WTC11 (cell line): ENCODE measurements at regions not wholly inside any gene's neighbourhood (a gene's known extent, or its start where the extent isn't known, plus 50 kb on each side); places are given as distances from the start of the nearest gene placed in this dataset.

ENCODE experiments used
- ATAC-seq: fragments of 200-7000 bp; cut with Tn5 transposase; 2 replicates; pipeline ENCODE4 v1.10.0; 2021; ENCODE audit warnings: mild to moderate bottlenecking, moderate library complexity
- CTCF ChIA-PET: fragments of 300-600 bp; sonication (Branson Sonifier 250); formaldehyde crosslinking; loops from one replicate; lab custom pipeline; 2021; ENCODE audit warnings: antibody characterized with exemption; lab: Charles Lee
- POLR2A ChIA-PET: fragments of 350-600 bp; sonication (Branson Sonifier 250); formaldehyde crosslinking; loops from one replicate; lab custom pipeline; 2021; ENCODE audit warnings: antibody characterized with exemption; lab: Charles Lee
- DNase-seq: peaks from one replicate; pipeline ENCODE4 v3.0.0; 2021; ENCODE audit warnings: low spot score
- H3K27ac Mint-ChIP-seq: 2 replicates; pipeline ENCODE4 v1.8.0; 2021; ENCODE audit warnings: mixed read lengths
- H3K27me3 Mint-ChIP-seq: 2 replicates; pipeline ENCODE4 v1.8.0; 2021; ENCODE audit warnings: low read depth, mild to moderate bottlenecking, moderate library complexity, mixed read lengths
- H3K36me3 Mint-ChIP-seq: 2 replicates; pipeline ENCODE4 v1.8.0; 2021; ENCODE audit warnings: mixed read lengths
- H3K4me1 Mint-ChIP-seq: 2 replicates; pipeline ENCODE4 v1.8.0; 2022; ENCODE audit warnings: mixed read lengths
- H3K4me3 Mint-ChIP-seq: 2 replicates; pipeline ENCODE4 v1.8.0; 2021; ENCODE audit warnings: mild to moderate bottlenecking, moderate library complexity, mixed read lengths
- H3K9me3 Mint-ChIP-seq: 2 replicates; pipeline ENCODE4 v1.8.0; 2021; ENCODE audit warnings: mixed read lengths
- ESRRA ChIP-seq: sonication (generic); formaldehyde crosslinking; IDR thresholded peaks from 2 replicates; pipeline ENCODE4 v1.8.1; 2022; ENCODE audit warnings: mild to moderate bottlenecking, missing genetic modification reagents, borderline replicate concordance
- GRHL2 ChIP-seq: fragments of 250-450 bp; sonication (Bioruptor Pico); IDR thresholded peaks from 2 replicates; pipeline ENCODE4 v1.8.0; 2022; ENCODE audit warnings: mild to moderate bottlenecking, moderate library complexity; ENCODE audit not compliant: insufficient replicate concordance, severe bottlenecking
- GTF2I ChIP-seq: fragments of 250-450 bp; sonication (Bioruptor Pico); conservative IDR thresholded peaks from 2 replicates; pipeline ENCODE4 v1.4.0; 2021; ENCODE audit warnings: mild to moderate bottlenecking
- NFATC4 ChIP-seq: fragments of 250-450 bp; sonication (Bioruptor Pico); IDR thresholded peaks from 2 replicates; pipeline ENCODE4 v1.9.0; 2021; ENCODE audit warnings: mild to moderate bottlenecking
- NR2C2 ChIP-seq: sonication (generic); formaldehyde crosslinking; IDR thresholded peaks from 2 replicates; pipeline ENCODE4 v1.8.0; 2022; ENCODE audit warnings: mild to moderate bottlenecking, missing genetic modification reagents
- SMAD3 ChIP-seq: sonication (generic); formaldehyde crosslinking; IDR thresholded peaks from 2 replicates; pipeline ENCODE4 v1.8.0; 2022; ENCODE audit warnings: missing genetic modification reagents, mild to moderate bottlenecking, borderline replicate concordance
- SP1 ChIP-seq: sonication (generic); formaldehyde crosslinking; conservative IDR thresholded peaks from 2 replicates; pipeline ENCODE4 v1.8.1; 2022; ENCODE audit warnings: missing genetic modification reagents
- TP53 ChIP-seq: sonication (generic); formaldehyde crosslinking; IDR thresholded peaks from 2 replicates; pipeline ENCODE4 v1.8.1; 2023; ENCODE audit warnings: mild to moderate bottlenecking, missing genetic modification reagents
- ZNF121 ChIP-seq: sonication (generic); formaldehyde crosslinking; IDR thresholded peaks from 2 replicates; pipeline ENCODE4 v1.8.0; 2023; ENCODE audit warnings: missing genetic modification reagents
- ZNF219 ChIP-seq: sonication (generic); formaldehyde crosslinking; IDR thresholded peaks from 2 replicates; pipeline ENCODE4 v1.8.0; 2023; ENCODE audit warnings: missing genetic modification reagents, mild to moderate bottlenecking, borderline replicate concordance
- TF ChIP-seq, protein P1 (sequence below): sonication (generic); formaldehyde crosslinking; IDR thresholded peaks from 2 replicates; pipeline ENCODE4 v1.8.1; 2023; ENCODE audit warnings: mild to moderate bottlenecking, missing genetic modification reagents, moderate library complexity
- TF ChIP-seq, protein P2 (sequence below): sonication (generic); formaldehyde crosslinking; conservative IDR thresholded peaks from 2 replicates; pipeline ENCODE4 v1.8.1; 2023; ENCODE audit warnings: mild to moderate bottlenecking, low read depth, missing genetic modification reagents, moderate library complexity
- TF ChIP-seq, protein P3 (sequence below): sonication (generic); formaldehyde crosslinking; IDR thresholded peaks from 2 replicates; pipeline ENCODE4 v1.8.1; 2023; ENCODE audit warnings: mild to moderate bottlenecking, missing genetic modification reagents

DNA sequence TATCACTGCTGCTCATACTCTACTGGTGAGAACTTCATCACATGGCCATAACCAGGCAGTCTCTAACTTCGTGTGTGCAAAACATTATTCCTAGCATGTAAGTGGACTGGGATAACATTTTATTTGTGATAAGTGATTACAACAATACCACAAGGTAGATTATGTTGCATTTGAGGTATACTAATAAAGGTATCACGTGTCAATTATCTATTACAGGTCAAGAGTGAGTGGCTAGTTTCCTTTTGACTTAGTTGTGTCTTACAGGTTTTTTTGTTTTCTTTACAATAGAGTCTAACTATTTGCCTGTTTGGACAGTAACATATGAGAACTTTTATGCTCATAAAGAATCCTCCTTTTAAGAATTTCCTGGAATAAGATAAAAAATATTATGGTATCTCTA, 67.2 kb upstream of the DSC1 start:
- Mint-ChIP-seq H3K27ac (no peak overlapping the region), H3K9me3 (no peaks in the 10 kb centered on the region), H3K27me3 (no peaks in the 10 kb centered on the region), H3K36me3 (no peaks in the 10 kb centered on the region), H3K4me1 (peaks cover 19% of the 10 kb centered on the region), H3K4me3 (no peak overlapping the region)
- ChIA-PET CTCF (no interaction called here), POLR2A (no interaction called here)
- ATAC-seq (no peak), DNase-seq (no peak)
- no peak for TF ChIP-seq GTF2I (CRISPR knock-in tag)
- TF ChIP-seq TP53, result no peak
- no peak for TF ChIP-seq SP1
- no peak for TF ChIP-seq GRHL2
- no peak for TF ChIP-seq NFATC4 (CRISPR knock-in tag)
- TF ChIP-seq ZNF121, result no peak
- no peak for TF ChIP-seq SMAD3
- TF ChIP-seq, protein P1, sequence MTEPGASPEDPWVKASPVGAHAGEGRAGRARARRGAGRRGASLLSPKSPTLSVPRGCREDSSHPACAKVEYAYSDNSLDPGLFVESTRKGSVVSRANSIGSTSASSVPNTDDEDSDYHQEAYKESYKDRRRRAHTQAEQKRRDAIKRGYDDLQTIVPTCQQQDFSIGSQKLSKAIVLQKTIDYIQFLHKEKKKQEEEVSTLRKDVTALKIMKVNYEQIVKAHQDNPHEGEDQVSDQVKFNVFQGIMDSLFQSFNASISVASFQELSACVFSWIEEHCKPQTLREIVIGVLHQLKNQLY (CRISPR knock-in tag), result no peak
- TF ChIP-seq, all 79 proteins: peak for 0

DNA sequence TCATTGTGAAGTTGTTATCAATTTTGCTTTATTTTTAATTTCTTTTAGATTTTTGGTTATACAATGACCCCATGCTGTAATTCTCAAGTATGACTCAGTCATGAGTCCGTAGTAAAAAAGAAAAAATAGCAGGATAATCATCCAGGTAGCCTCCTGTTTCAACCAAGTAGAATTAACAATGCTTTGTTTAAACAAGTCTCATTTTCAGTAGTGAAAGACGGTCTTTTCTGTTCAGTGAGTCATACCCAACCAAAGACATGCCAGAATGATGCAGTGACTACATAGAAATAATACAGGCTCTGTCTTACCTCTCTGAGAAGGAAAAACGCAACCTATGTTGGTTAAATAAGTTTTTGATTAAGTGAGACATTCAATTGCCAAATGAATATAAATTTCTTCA, 67.8 kb upstream of the DSC1 start:
- Mint-ChIP-seq H3K4me3 (no peak overlapping the region), H3K4me1 (peaks cover 15% of the 10 kb centered on the region), H3K36me3 (no peaks in the 10 kb centered on the region), H3K9me3 (no peaks in the 10 kb centered on the region), H3K27ac (no peak overlapping the region), H3K27me3 (no peaks in the 10 kb centered on the region)
- ChIA-PET POLR2A (no interaction called here), CTCF (no interaction called here)
- DNase-seq, result no peak
- no peak for TF ChIP-seq NR2C2 (CRISPR knock-in tag)
- no peak for ATAC-seq

DNA sequence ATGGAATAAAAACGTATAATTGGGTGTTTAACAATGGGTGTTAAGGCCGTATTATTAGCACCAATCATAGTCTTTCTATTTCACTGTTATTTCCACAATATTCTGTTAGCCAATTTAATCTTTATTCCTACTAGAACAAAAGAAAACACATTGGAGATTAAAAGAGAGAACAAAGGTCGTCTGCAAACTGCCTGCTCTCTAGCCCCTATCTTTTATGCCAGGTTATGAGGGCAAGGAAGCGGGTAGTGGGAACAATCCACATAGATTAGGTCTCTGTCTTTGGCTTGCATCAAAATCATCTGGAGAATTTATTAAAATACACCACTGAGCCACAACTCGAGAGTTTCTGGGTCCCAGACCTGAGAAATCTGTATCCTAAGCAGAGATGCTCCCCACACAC, 69.4 kb upstream of the DSC1 start:
- CTCF ChIA-PET, result no interaction called here
- no peak overlapping the region for H3K27ac Mint-ChIP-seq
- H3K9me3 Mint-ChIP-seq, result no peaks in the 10 kb centered on the region
- peaks cover 8% of the 10 kb centered on the region for H3K4me1 Mint-ChIP-seq
- TF ChIP-seq GRHL2, result no peak
- TF ChIP-seq, protein P2, sequence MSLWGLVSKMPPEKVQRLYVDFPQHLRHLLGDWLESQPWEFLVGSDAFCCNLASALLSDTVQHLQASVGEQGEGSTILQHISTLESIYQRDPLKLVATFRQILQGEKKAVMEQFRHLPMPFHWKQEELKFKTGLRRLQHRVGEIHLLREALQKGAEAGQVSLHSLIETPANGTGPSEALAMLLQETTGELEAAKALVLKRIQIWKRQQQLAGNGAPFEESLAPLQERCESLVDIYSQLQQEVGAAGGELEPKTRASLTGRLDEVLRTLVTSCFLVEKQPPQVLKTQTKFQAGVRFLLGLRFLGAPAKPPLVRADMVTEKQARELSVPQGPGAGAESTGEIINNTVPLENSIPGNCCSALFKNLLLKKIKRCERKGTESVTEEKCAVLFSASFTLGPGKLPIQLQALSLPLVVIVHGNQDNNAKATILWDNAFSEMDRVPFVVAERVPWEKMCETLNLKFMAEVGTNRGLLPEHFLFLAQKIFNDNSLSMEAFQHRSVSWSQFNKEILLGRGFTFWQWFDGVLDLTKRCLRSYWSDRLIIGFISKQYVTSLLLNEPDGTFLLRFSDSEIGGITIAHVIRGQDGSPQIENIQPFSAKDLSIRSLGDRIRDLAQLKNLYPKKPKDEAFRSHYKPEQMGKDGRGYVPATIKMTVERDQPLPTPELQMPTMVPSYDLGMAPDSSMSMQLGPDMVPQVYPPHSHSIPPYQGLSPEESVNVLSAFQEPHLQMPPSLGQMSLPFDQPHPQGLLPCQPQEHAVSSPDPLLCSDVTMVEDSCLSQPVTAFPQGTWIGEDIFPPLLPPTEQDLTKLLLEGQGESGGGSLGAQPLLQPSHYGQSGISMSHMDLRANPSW (CRISPR knock-in tag), result no peak
- TF ChIP-seq, all 79 proteins: peak for 0
- no peak for ATAC-seq
- Mint-ChIP-seq H3K36me3 (no peaks in the 10 kb centered on the region), H3K4me3 (no peak overlapping the region), H3K27me3 (no peaks in the 10 kb centered on the region)
- no peak for DNase-seq
- POLR2A ChIA-PET, result no interaction called here

DNA sequence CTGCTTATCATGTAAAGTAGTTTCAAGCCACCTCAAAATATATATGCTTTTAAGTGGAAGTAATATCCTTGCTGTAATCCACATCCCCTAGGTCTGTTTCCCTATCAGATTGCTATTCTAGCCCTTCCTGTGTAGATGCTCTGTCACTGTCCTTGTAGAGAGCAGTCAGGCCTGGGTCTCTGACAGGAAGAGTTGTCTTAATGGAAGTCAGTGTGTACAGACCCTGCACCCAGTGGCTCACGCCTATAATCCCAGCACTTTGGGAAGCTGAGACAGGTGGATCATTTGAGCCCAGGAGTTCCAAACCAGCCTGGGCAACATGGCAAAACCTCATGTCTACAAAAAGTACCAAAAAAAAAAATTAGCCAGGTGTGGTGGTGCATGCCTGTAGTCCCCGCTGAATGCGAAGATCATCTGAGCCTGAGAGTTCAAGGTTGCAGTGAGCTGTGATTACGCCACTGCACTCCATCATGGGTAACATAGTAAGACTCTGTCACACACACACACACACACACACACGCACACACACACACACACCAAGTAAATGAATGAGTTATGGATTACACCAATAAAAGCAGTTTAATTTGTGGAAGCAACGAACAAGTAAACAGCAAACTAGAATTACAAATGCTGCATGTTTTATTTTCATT, 70.2 kb upstream of the DSC1 start:
- no peak overlapping the region for H3K27ac Mint-ChIP-seq
- CTCF ChIA-PET, result no interaction called here
- no peaks in the 10 kb centered on the region for H3K9me3 Mint-ChIP-seq
- H3K27me3 Mint-ChIP-seq, result no peaks in the 10 kb centered on the region
- no peak overlapping the region for H3K4me3 Mint-ChIP-seq
- peaks cover 8% of the 10 kb centered on the region for H3K4me1 Mint-ChIP-seq
- TF ChIP-seq NR2C2 (CRISPR knock-in tag) (no peak), ESRRA (CRISPR knock-in tag) (no peak), ZNF219 (CRISPR knock-in tag) (no peak)
- TF ChIP-seq, protein P3, sequence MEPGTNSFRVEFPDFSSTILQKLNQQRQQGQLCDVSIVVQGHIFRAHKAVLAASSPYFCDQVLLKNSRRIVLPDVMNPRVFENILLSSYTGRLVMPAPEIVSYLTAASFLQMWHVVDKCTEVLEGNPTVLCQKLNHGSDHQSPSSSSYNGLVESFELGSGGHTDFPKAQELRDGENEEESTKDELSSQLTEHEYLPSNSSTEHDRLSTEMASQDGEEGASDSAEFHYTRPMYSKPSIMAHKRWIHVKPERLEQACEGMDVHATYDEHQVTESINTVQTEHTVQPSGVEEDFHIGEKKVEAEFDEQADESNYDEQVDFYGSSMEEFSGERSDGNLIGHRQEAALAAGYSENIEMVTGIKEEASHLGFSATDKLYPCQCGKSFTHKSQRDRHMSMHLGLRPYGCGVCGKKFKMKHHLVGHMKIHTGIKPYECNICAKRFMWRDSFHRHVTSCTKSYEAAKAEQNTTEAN, result no peak
- DNase-seq (no peak), ATAC-seq (0 out of 2 replicates have a peak, but pooled peaks have one; percentile 20)
- H3K36me3 Mint-ChIP-seq, result no peaks in the 10 kb centered on the region
- POLR2A ChIA-PET, result interaction anchor here (1.2 kb wide), 1 partner anchor 29 kb away, joined by 3 read pairs; no protein-coding TSS in a partner anchor
